BJ (cell line): ENCODE measurements at regions not wholly inside any gene's neighbourhood (a gene's known extent, or its start where the extent isn't known, plus 50 kb on each side); places are given as distances from the start of the nearest gene placed in this dataset.

Experiments
- CTCF ChIA-PET: fragments of 350-600 bp; formaldehyde crosslinking; extraction: SDS; loops from one replicate; lab custom pipeline; 2021; ENCODE audit warnings: antibody characterized with exemption, inconsistent platforms; lab: Yijun Ruan, JAX
- POLR2A ChIA-PET: fragments of 300-600 bp; sonication (Branson Sonifier 250); formaldehyde crosslinking; extraction: SDS; loops from one replicate; lab custom pipeline; 2021; ENCODE audit warnings: antibody characterized with exemption; lab: Charles Lee
- DNase-seq: peaks from one replicate; pipeline ENCODE4 v3.0.0-alpha.2; 2011; ENCODE audit warnings: low read depth
- H3K27me3 ChIP-seq: 2 replicates; pipeline ENCODE4 v1.6.0; 2011; ENCODE audit warnings: low read length; ENCODE audit not compliant: control insufficient read depth, insufficient read depth
- H3K36me3 ChIP-seq: 2 replicates; pipeline ENCODE4 v1.5.1; 2011; ENCODE audit warnings: low read length; ENCODE audit not compliant: control insufficient read depth, insufficient read depth
- H3K4me3 ChIP-seq: 2 replicates; pipeline ENCODE4 v1.5.1; 2011; ENCODE audit warnings: low read depth, mild to moderate bottlenecking, control low read depth, low read length
- CTCF ChIP-seq: IDR thresholded peaks from 2 replicates; pipeline ENCODE4 v1.5.1; 2011; ENCODE audit warnings: low read depth, mild to moderate bottlenecking, control low read depth, inconsistent platforms, low read length, moderate library complexity; ENCODE audit not compliant: insufficient read depth

- no peak for TF ChIP-seq CTCF
- Histone ChIP-seq H3K27me3 (no peaks in the 10 kb centered on the region), H3K4me3 (no peak overlapping the region), H3K36me3 (no peaks in the 10 kb centered on the region)
- CTCF ChIA-PET: no interaction called here
- no peak for DNase-seq
- POLR2A ChIA-PET: no interaction called here
These were observed 250.2 kb upstream of the GRIP1 start for GRCh38 chr12:66929121-66929520.

- H3K36me3 ChIP-seq: no peaks in the 10 kb centered on the region
- no peaks in the 10 kb centered on the region for H3K27me3 ChIP-seq
- ChIA-PET POLR2A (no interaction called here), CTCF (no interaction called here)
- no peak for DNase-seq
- no peak overlapping the region for H3K4me3 ChIP-seq
- TF ChIP-seq CTCF: no peak
These were observed 252.2 kb upstream of the GRIP1 start for GRCh38 chr12:66931091-66931490.

GRCh38 chr12:66932126-66932525 is 253.2 kb upstream of the GRIP1 start:
- POLR2A ChIA-PET: no interaction called here
- no peak overlapping the region for H3K4me3 ChIP-seq
- CTCF ChIA-PET: no interaction called here
- no peak for TF ChIP-seq CTCF
- no peak for DNase-seq
- no peaks in the 10 kb centered on the region for H3K36me3 ChIP-seq
- no peaks in the 10 kb centered on the region for H3K27me3 ChIP-seq

GRCh38 chr12:66934302-66935062 is 255.6 kb upstream of the GRIP1 start:
- ChIA-PET CTCF (no interaction called here), POLR2A (no interaction called here)
- Histone ChIP-seq H3K4me3 (no peak overlapping the region), H3K27me3 (no peaks in the 10 kb centered on the region), H3K36me3 (no peaks in the 10 kb centered on the region)
- no peak for TF ChIP-seq CTCF
- DNase-seq: no peak

- CTCF ChIA-PET: no interaction called here
- no peak for DNase-seq
- Histone ChIP-seq H3K27me3 (no peaks in the 10 kb centered on the region), H3K36me3 (no peaks in the 10 kb centered on the region), H3K4me3 (no peak overlapping the region)
- POLR2A ChIA-PET: no interaction called here
- TF ChIP-seq CTCF: no peak
These were observed 262.3 kb upstream of the GRIP1 start for GRCh38 chr12:66941150-66941549.
